ENCODE measurements at regions not wholly inside any gene's neighbourhood (a gene's known extent, or its start where the extent isn't known, plus 50 kb on each side); places are given as distances from the start of the nearest gene placed in this dataset.

GRCh38 chr18:64993695-64994094 lies 757.1 kb upstream of the CDH7 start:
- intact Hi-C loops (cut with DNase I), result no loop called here
- TF ChIP-seq CTCF (IDR thresholded peaks at IDR 0.05) (no peak), POLR2A (IDR thresholded peaks at IDR 0.05) (no peak)
- DNase-seq (no peak), ATAC-seq (no peak)
- Histone ChIP-seq H3K27ac (no peak overlapping the region), H3K36me3 (replicated peaks in 1 of 2; ENCODE audit: insufficient read depth in 1 of 2, low read depth in 2 of 2) (no peaks in the 10 kb centered on the region), H3K4me1 (no peaks in the 10 kb centered on the region), H3K9me3 (no peaks in the 10 kb centered on the region), H3K27me3 (no peaks in the 10 kb centered on the region), H3K4me3 (no peak overlapping the region)
- 55 to 63% methylated on average over 3 of the region's 3 CpGs for WGBS, 2 donors

- H3K27ac ChIP-seq, result no peak overlapping the region
- TF ChIP-seq CTCF (IDR thresholded peaks at IDR 0.05) (no peak), POLR2A (IDR thresholded peaks at IDR 0.05) (no peak)
- no peaks in the 10 kb centered on the region for H3K36me3 ChIP-seq (replicated peaks in 1 of 2; ENCODE audit: insufficient read depth in 1 of 2, low read depth in 2 of 2)
- intact Hi-C loops (cut with DNase I), result no loop called here
- no peaks in the 10 kb centered on the region for H3K27me3 ChIP-seq
- no peak for ATAC-seq
- no peaks in the 10 kb centered on the region for H3K4me1 ChIP-seq
- no peak for DNase-seq
- H3K4me3 ChIP-seq, result no peak overlapping the region
- no peaks in the 10 kb centered on the region for H3K9me3 ChIP-seq
- WGBS, 2 donors, result 59% methylated on average over 1 of the region's 1 CpG
These were observed 758.2 kb upstream of the CDH7 start for GRCh38 chr18:64992654-64993053.

GRCh38 chr18:64991102-64991501 lies 759.7 kb upstream of the CDH7 start:
- Histone ChIP-seq H3K4me1 (no peaks in the 10 kb centered on the region), H3K27ac (no peak overlapping the region), H3K4me3 (no peak overlapping the region), H3K36me3 (replicated peaks in 1 of 2; ENCODE audit: insufficient read depth in 1 of 2, low read depth in 2 of 2) (no peaks in the 10 kb centered on the region), H3K9me3 (no peaks in the 10 kb centered on the region), H3K27me3 (no peaks in the 10 kb centered on the region)
- intact Hi-C loops (cut with DNase I), result no loop called here
- WGBS, 2 donors, result 91 to 96% methylated on average over 5 of the region's 5 CpGs
- no peak for DNase-seq
- no peak for TF ChIP-seq CTCF (IDR thresholded peaks at IDR 0.05)
- TF ChIP-seq POLR2A (IDR thresholded peaks at IDR 0.05), result no peak
- no peak for ATAC-seq

- Histone ChIP-seq H3K4me1 (peaks cover 7% of the 10 kb centered on the region), H3K36me3 (replicated peaks in 1 of 2; ENCODE audit: insufficient read depth in 1 of 2, low read depth in 2 of 2) (no peaks in the 10 kb centered on the region), H3K27ac (no peak overlapping the region), H3K4me3 (no peak overlapping the region), H3K9me3 (no peaks in the 10 kb centered on the region), H3K27me3 (no peaks in the 10 kb centered on the region)
- WGBS, 2 donors, result 70 to 72% methylated on average over 3 of the region's 3 CpGs
- TF ChIP-seq CTCF (IDR thresholded peaks at IDR 0.05), result no peak
- no peak for TF ChIP-seq POLR2A (IDR thresholded peaks at IDR 0.05)
- intact Hi-C loops (cut with DNase I), result no loop called here
- ATAC-seq, result no peak
- no peak for DNase-seq
These were observed 763.8 kb upstream of the CDH7 start for GRCh38 chr18:64986906-64987495.

- Histone ChIP-seq H3K9me3 (no peaks in the 10 kb centered on the region), H3K36me3 (replicated peaks in 1 of 2; ENCODE audit: insufficient read depth in 1 of 2, low read depth in 2 of 2) (no peaks in the 10 kb centered on the region), H3K4me1 (peaks cover 7% of the 10 kb centered on the region), H3K27ac (no peak overlapping the region), H3K27me3 (no peaks in the 10 kb centered on the region), H3K4me3 (no peak overlapping the region)
- no peak for ATAC-seq
- TF ChIP-seq CTCF (IDR thresholded peaks at IDR 0.05), result no peak
- TF ChIP-seq POLR2A (IDR thresholded peaks at IDR 0.05), result no peak
- 92 to 94% methylated on average over 7 to 11 of the region's 14 CpGs for WGBS, 2 donors
- DNase-seq, result no peak
- intact Hi-C loops (cut with DNase I), result no loop called here
These were observed 767.1 kb upstream of the CDH7 start for GRCh38 chr18:64983497-64984238.

Measured in body of pancreas (tissue), 4 donors.